CD4-positive, CD25-positive, alpha-beta regulatory T cell (primary cell): ENCODE measurements at regions not wholly inside any gene's neighbourhood (a gene's known extent, or its start where the extent isn't known, plus 50 kb on each side); places are given as distances from the start of the nearest gene placed in this dataset.
"Not testable (repeated sequence)": the region's sequence is repeated elsewhere in the genome, so short reads cannot be mapped to it uniquely, and the experiment has no call there.

Experiments used
- ATAC-seq, 2 donors: fragments of 150-1000 bp; cut with Tn5 transposase; one replicate each; pipeline ENCODE4 v1.10.0; 2021; ENCODE audit warnings: low read depth in 2 of 2, moderate number of reproducible peaks in 2 of 2, moderate library complexity in 1 of 2
- DNase-seq, 3 donors: peaks; one replicate each; pipeline versions ENCODE4 v3.0.0 to v3.0.0-alpha.2; 2012 to 2022; ENCODE audit warnings: mixed read lengths in 1 of 3
- H3K27ac ChIP-seq: one replicate; pipeline ENCODE4 v1.7.0; 2013; ENCODE audit warnings: mild to moderate bottlenecking, low read length; ENCODE audit not compliant: insufficient read depth, poor library complexity, severe bottlenecking
- H3K27me3 ChIP-seq: one replicate; pipeline ENCODE4 v1.7.0; 2013; ENCODE audit warnings: low read length; ENCODE audit not compliant: control insufficient read depth, insufficient read depth
- H3K36me3 ChIP-seq: one replicate; pipeline ENCODE4 v1.7.0; 2013; ENCODE audit warnings: mild to moderate bottlenecking, low read length, moderate library complexity; ENCODE audit not compliant: control insufficient read depth, insufficient read depth
- H3K4me1 ChIP-seq: 2 replicates; pipeline ENCODE4 v1.7.0; 2013; ENCODE audit warnings: mild to moderate bottlenecking, low read length; ENCODE audit not compliant: insufficient read depth, control insufficient read depth, poor library complexity, severe bottlenecking
- H3K4me3 ChIP-seq: one replicate; pipeline ENCODE4 v1.7.0; 2013; ENCODE audit warnings: low read depth, mild to moderate bottlenecking, low read length, moderate library complexity
- H3K9me3 ChIP-seq, 2 experiments: 1 replicate in 1 of 2; 2 replicates in 1 of 2; pipeline ENCODE4 v1.7.0; 2013; ENCODE audit warnings: low read length in 2 of 2, mild to moderate bottlenecking in 1 of 2, moderate library complexity in 1 of 2; ENCODE audit not compliant: control insufficient read depth in 2 of 2
- H3K27ac Mint-ChIP-seq, 3 donors: one replicate each; pipeline ENCODE4 v1.8.0; 2020 to 2022; ENCODE audit warnings: mild to moderate bottlenecking in 3 of 3, mixed read lengths in 3 of 3, moderate library complexity in 2 of 3
- H3K27me3 Mint-ChIP-seq: one replicate; pipeline ENCODE4 v1.8.0; 2022; ENCODE audit warnings: mild to moderate bottlenecking, mixed read lengths
- H3K36me3 Mint-ChIP-seq: one replicate; pipeline ENCODE4 v1.8.0; 2020; ENCODE audit warnings: mixed read lengths
- H3K4me1 Mint-ChIP-seq, 4 donors: one replicate each; pipeline ENCODE4 v1.8.0; 2020 to 2022; ENCODE audit warnings: mixed read lengths in 4 of 4, mild to moderate bottlenecking in 1 of 4
- H3K4me3 Mint-ChIP-seq, 4 donors: one replicate each; pipeline ENCODE4 v1.8.0; 2020 to 2022; ENCODE audit warnings: mild to moderate bottlenecking in 4 of 4, mixed read lengths in 4 of 4, moderate library complexity in 3 of 4
- H3K9me3 Mint-ChIP-seq, 7 donors: one replicate each; pipeline ENCODE4 v1.8.0; 2020 to 2022; ENCODE audit warnings: mixed read lengths in 7 of 7, mild to moderate bottlenecking in 3 of 7, moderate library complexity in 2 of 7

- H3K27me3 Mint-ChIP-seq = no peaks in the 10 kb centered on the region
- H3K9me3 ChIP-seq = no peaks in the 10 kb centered on the region
- peaks cover 0 to 14% (median 3%) of the 10 kb centered on the region in 7 donors for H3K9me3 Mint-ChIP-seq
- H3K27me3 ChIP-seq = no peaks in the 10 kb centered on the region
- ATAC-seq (no peak), DNase-seq (no peak)
- no peaks in the 10 kb centered on the region for H3K4me1 ChIP-seq
- no peaks in the 10 kb centered on the region for H3K36me3 ChIP-seq
- H3K27ac Mint-ChIP-seq = no peak overlapping the region
- H3K36me3 Mint-ChIP-seq = no peaks in the 10 kb centered on the region
- no peak overlapping the region for H3K4me3 ChIP-seq
- no peak overlapping the region for H3K4me3 Mint-ChIP-seq
- H3K27ac ChIP-seq = no peak overlapping the region
- no peaks in the 10 kb centered on the region for H3K4me1 Mint-ChIP-seq
These were observed 609.1 kb upstream of the SLC35B3 start for GRCh38 chr6:9044426-9044825.

GRCh38 chr6:9040718-9041117 is 605.4 kb upstream of the SLC35B3 start:
- no peaks in the 10 kb centered on the region for H3K36me3 Mint-ChIP-seq
- Histone ChIP-seq H3K27ac (no peak overlapping the region), H3K4me3 (no peak overlapping the region), H3K27me3 (no peaks in the 10 kb centered on the region), H3K4me1 (no peaks in the 10 kb centered on the region), H3K9me3 (no peaks in the 10 kb centered on the region), H3K36me3 (no peaks in the 10 kb centered on the region)
- no peak overlapping the region for H3K27ac Mint-ChIP-seq
- DNase-seq = no peak
- peaks cover 0 to 2% (median 0%) of the 10 kb centered on the region in 4 donors for H3K4me1 Mint-ChIP-seq
- no peak overlapping the region for H3K4me3 Mint-ChIP-seq
- no peaks in the 10 kb centered on the region for H3K27me3 Mint-ChIP-seq
- H3K9me3 Mint-ChIP-seq = peaks cover 0 to 14% (median 3%) of the 10 kb centered on the region in 7 donors
- no peak for ATAC-seq

- H3K9me3 ChIP-seq = no peaks in the 10 kb centered on the region
These were observed 603.9 kb upstream of the SLC35B3 start for GRCh38 chr6:9039258-9039657.

GRCh38 chr6:9028086-9028485 is 592.7 kb upstream of the SLC35B3 start:
- Mint-ChIP-seq H3K4me1 (no peaks in the 10 kb centered on the region), H3K4me3 (no peak overlapping the region), H3K36me3 (no peaks in the 10 kb centered on the region), H3K9me3 (peaks cover 0 to 6% (median 1%) of the 10 kb centered on the region in 7 donors), H3K27ac (no peak overlapping the region), H3K27me3 (peaks cover 5% of the 10 kb centered on the region)
- H3K9me3 ChIP-seq = no peaks in the 10 kb centered on the region
- no peaks in the 10 kb centered on the region for H3K27me3 ChIP-seq
- no peak for DNase-seq
- no peaks in the 10 kb centered on the region for H3K36me3 ChIP-seq
- no peaks in the 10 kb centered on the region for H3K4me1 ChIP-seq
- ATAC-seq = no peak
- no peak overlapping the region for H3K27ac ChIP-seq
- no peak overlapping the region for H3K4me3 ChIP-seq

More at GRCh38 chr6:9039258-9039657, 603.9 kb upstream of the SLC35B3 start:
- Histone ChIP-seq H3K27me3 (no peaks in the 10 kb centered on the region), H3K4me3 (no peak overlapping the region), H3K27ac (no peak overlapping the region), H3K36me3 (no peaks in the 10 kb centered on the region), H3K4me1 (no peaks in the 10 kb centered on the region)
- peaks cover 0 to 14% (median 3%) of the 10 kb centered on the region in 7 donors for H3K9me3 Mint-ChIP-seq
- DNase-seq (no peak), ATAC-seq (no peak)
- H3K4me1 Mint-ChIP-seq = peaks cover 0 to 2% (median 0%) of the 10 kb centered on the region in 4 donors
- H3K27me3 Mint-ChIP-seq = no peaks in the 10 kb centered on the region
- no peaks in the 10 kb centered on the region for H3K36me3 Mint-ChIP-seq
- H3K4me3 Mint-ChIP-seq = no peak overlapping the region
- H3K27ac Mint-ChIP-seq = no peak overlapping the region

GRCh38 chr6:9025796-9026394 is 590.5 kb upstream of the SLC35B3 start:
- Mint-ChIP-seq H3K36me3 (no peaks in the 10 kb centered on the region), H3K9me3 (peaks cover 0 to 6% (median 0%) of the 10 kb centered on the region in 7 donors), H3K4me1 (no peaks in the 10 kb centered on the region), H3K27me3 (no peaks in the 10 kb centered on the region), H3K4me3 (no peak overlapping the region), H3K27ac (no peak overlapping the region)
- Histone ChIP-seq H3K4me1 (no peaks in the 10 kb centered on the region), H3K27me3 (no peaks in the 10 kb centered on the region), H3K27ac (no peak overlapping the region), H3K9me3 (no peaks in the 10 kb centered on the region), H3K4me3 (no peak overlapping the region), H3K36me3 (no peaks in the 10 kb centered on the region)
- DNase-seq (no peak), ATAC-seq (no peak)

GRCh38 chr6:9025228-9025627 is 589.9 kb upstream of the SLC35B3 start:
- Histone ChIP-seq H3K4me3 (no peak overlapping the region), H3K9me3 (no peaks in the 10 kb centered on the region), H3K27ac (no peak overlapping the region), H3K36me3 (no peaks in the 10 kb centered on the region), H3K27me3 (no peaks in the 10 kb centered on the region), H3K4me1 (no peaks in the 10 kb centered on the region)
- Mint-ChIP-seq H3K4me3 (no peak overlapping the region), H3K27ac (no peak overlapping the region), H3K27me3 (no peaks in the 10 kb centered on the region), H3K9me3 (peaks cover 0 to 6% (median 0%) of the 10 kb centered on the region in 7 donors), H3K36me3 (no peaks in the 10 kb centered on the region), H3K4me1 (no peaks in the 10 kb centered on the region)
- no peak for DNase-seq
- no peak for ATAC-seq

GRCh38 chr6:9024246-9024645 is 588.9 kb upstream of the SLC35B3 start:
- not testable (repeated sequence) for H3K27ac ChIP-seq, H3K4me3 Mint-ChIP-seq, DNase-seq, H3K27me3 ChIP-seq, H3K4me3 ChIP-seq, H3K9me3 Mint-ChIP-seq, H3K36me3 ChIP-seq, H3K36me3 Mint-ChIP-seq, H3K27me3 Mint-ChIP-seq, ATAC-seq, H3K27ac Mint-ChIP-seq, H3K9me3 ChIP-seq, H3K4me1 Mint-ChIP-seq, H3K4me1 ChIP-seq

- Histone ChIP-seq H3K36me3 (no peaks in the 10 kb centered on the region), H3K9me3 (no peaks in the 10 kb centered on the region), H3K27me3 (no peaks in the 10 kb centered on the region), H3K27ac (no peak overlapping the region), H3K4me3 (no peak overlapping the region), H3K4me1 (no peaks in the 10 kb centered on the region)
- no peaks in the 10 kb centered on the region for H3K36me3 Mint-ChIP-seq
- ATAC-seq = no peak
- H3K9me3 Mint-ChIP-seq = peaks cover 0 to 4% (median 1%) of the 10 kb centered on the region in 7 donors
- no peak overlapping the region for H3K4me3 Mint-ChIP-seq
- no peak overlapping the region for H3K27ac Mint-ChIP-seq
- no peaks in the 10 kb centered on the region for H3K4me1 Mint-ChIP-seq
- H3K27me3 Mint-ChIP-seq = no peaks in the 10 kb centered on the region
- no peak for DNase-seq
These were observed 584.7 kb upstream of the SLC35B3 start for GRCh38 chr6:9020001-9020400.
